ENCODE measurements at regions not wholly inside any gene's neighbourhood (a gene's known extent, or its start where the extent isn't known, plus 50 kb on each side); places are given as distances from the start of the nearest gene placed in this dataset.

- TF ChIP-seq CTCF (IDR thresholded peaks at IDR 0.05) = no peak
- no peak for TF ChIP-seq POLR2AphosphoS5 (IDR thresholded peaks at IDR 0.05)
- no peak for TF ChIP-seq POLR2A (IDR thresholded peaks at IDR 0.05)
- TF ChIP-seq EP300 (IDR thresholded peaks at IDR 0.05) = no peak
These were observed 371.6 kb downstream of the DOK5 start for GRCh38 chr20:54846948-54847347.
